LoVo (cell line): ENCODE measurements at regions not wholly inside any gene's neighbourhood (a gene's known extent, or its start where the extent isn't known, plus 50 kb on each side); places are given as distances from the start of the nearest gene placed in this dataset.

ENCODE experiments used
- DNase-seq: peaks from one replicate; pipeline ENCODE4 v3.0.0-alpha.2; 2016; ENCODE audit warnings: low spot score

DNA sequence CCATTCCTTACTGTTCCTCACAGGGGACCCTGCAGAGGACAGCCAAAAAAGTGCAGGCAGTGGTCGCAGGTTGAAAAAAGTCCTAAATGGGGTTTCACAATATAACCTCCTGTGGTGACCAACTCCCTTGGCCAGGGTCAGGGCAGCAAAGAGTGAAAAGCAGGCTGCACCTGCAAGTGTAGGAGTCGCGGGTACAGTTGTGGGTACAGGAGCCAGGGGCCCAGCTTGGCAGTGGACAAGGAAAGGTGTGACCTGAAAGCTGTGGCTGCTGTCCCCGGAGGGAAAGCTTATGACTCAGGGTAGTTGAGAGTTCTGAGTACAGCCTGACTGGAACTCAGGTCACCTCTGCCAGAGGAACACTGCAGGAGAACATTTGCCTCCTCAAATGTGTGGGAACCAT, 1114.1 kb downstream of the ROBO2 start:
- DNase-seq: no peak

DNA sequence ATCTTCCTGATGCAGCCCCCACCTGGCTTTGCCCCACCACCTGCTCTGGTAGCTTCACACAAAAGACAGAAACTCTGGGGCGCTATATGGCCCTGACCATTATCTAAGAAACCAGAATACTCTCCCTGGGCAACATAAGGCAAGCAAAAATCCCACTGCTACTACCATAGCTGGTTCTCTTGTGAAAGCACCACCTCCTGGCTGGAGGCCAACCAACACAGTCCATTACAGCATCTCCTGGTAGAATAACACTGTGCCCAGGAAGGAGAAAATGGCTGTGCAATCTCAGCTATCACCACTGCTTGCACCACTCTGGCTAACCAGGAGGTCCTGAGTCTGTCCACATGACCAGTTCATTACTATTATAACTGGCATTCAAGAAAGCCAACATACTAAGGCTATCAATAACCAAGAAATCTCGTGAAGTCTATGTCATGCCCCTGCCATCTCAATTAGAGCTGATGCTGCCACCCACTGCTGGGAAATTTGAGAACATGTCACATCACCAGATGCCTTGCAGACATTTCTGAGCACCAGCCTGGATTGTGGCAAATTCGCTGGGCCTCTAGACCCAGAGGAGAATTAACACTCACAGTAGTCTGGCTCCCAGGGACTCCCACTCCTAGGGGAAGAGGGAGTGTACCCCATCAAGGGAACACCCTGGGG, 1114.8 kb downstream of the ROBO2 start:
- DNase-seq: no peak

DNA sequence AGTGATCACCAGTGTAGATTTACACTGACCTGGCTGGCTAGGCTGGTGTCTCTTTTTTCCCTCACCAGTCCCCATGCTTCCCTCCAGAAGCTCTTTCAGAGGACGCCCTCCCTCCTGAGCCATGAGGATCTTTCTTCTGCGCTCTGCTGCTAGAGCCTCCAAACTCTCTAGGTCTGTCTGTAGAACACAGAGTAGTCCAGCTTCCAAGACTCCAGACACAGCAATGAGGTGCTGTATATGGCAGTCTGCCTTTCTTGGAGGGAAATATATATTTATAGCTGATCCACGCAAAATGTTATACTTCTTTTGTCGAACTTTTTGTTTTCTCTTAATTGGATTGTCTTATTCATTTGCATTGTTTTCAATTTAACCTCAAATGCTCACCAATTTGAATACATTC, 1121.8 kb downstream of the ROBO2 start:
- DNase-seq: no peak

DNA sequence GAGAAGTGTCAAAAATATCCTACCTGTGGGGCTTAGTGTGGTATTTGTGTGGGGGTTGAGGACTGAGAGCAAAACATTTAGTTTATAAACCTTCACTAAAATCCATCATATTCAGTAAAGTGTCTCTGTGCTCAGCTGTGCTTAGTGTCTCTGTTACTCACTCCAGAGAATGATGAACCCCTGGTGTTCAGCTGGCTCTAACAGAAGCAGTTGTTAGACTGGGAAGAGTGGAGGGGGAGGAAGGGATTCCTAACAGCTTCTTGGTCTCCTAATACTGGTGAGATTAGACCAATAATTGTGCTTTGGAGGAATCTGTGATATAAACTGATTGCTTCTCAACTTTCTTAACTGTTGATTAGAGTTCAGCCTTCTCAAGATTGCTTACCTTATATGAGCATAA, 1123.5 kb downstream of the ROBO2 start:
- DNase-seq: no peak

DNA sequence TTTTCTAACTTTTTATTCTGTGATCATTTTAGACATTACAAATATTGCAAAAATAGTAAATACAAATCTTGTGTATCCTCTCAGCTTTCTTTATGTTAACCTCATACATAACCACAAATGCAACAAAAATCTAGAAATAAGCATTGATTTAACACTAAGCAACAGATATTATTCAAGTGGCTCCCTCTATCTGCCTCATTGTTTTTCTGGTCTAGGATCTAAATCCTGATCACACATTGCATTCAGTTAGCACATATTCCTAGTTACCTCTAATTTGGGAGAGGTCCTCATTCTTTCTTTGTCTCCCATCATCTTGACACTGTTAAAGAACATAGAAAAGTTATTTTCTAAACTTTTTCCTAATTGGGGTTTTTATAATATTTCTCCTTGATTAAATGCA, 1126.0 kb downstream of the ROBO2 start:
- no peak for DNase-seq

DNA sequence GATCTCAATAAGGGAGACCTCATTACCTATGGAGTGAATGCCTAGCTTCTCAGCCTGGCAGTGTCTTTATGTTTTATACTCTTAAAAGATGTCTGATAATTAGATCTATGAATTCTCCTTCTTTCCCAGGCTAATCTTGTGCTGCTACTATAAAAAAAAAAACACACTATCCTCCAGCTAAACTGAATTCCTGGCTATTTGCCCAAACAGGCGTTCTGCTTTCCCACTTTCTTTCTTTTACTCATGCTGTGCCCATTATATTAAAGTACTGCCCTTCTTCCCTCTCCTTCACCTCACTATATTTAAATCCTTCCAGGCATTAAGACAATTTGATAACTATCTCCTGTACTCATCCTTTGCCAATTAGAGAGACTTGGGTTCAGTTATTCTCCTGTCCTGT, 1134.9 kb downstream of the ROBO2 start:
- no peak for DNase-seq

DNA sequence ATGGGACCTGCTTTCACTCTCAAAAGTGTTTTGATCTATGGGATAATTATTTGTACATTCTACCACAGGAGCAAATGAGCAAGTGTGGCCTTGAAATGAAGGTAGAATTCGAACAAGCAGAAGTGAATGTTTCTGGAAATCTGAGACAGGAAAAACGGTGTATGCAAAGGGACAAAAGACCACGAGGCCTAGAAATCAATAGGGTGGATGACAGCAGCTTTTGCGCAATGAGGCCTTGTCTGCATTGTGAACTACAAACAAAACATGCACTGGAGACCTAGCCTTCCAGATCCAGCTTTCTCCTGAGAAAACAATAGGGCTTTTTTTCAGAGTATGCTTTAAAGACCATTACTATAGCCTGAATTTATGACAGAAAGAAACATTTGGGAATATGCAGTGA, 1137.0 kb downstream of the ROBO2 start:
- no peak for DNase-seq

DNA sequence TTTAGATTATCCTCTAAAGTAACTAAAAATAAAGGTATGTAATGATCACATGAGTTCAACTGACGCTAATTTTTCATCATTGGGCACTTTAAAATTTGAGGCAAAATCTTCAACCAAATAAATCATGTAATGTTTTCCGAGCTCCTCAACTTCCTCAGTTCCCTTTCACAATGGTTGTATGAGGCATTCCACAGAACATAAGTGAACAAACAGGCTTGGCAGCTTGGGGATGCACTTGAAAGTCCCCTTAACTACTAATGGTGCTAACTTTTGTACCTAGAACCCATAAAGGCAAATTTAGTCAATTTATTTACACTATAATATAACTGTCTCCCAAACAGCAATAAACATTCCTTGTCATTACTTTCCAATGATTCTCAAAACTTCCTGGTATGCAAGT, 1137.9 kb downstream of the ROBO2 start:
- no peak for DNase-seq

DNA sequence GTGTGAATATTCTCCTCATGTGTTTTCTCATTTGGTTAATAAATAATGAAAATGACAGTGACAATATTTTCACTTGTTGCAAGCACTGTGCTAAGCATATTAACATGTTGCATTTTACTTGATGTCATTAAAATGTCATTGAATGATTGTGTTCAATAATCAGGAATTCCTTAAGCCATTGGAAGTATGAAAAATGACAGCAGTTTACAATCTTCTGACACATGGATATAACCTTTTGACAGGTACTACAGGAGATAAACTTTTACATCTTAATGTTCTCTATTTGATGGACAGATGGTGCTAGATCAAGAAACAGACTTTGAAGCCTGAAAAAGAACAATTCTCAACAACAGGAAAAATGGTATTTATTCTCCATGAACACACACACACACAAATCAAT, 1138.3 kb downstream of the ROBO2 start:
- no peak for DNase-seq

DNA sequence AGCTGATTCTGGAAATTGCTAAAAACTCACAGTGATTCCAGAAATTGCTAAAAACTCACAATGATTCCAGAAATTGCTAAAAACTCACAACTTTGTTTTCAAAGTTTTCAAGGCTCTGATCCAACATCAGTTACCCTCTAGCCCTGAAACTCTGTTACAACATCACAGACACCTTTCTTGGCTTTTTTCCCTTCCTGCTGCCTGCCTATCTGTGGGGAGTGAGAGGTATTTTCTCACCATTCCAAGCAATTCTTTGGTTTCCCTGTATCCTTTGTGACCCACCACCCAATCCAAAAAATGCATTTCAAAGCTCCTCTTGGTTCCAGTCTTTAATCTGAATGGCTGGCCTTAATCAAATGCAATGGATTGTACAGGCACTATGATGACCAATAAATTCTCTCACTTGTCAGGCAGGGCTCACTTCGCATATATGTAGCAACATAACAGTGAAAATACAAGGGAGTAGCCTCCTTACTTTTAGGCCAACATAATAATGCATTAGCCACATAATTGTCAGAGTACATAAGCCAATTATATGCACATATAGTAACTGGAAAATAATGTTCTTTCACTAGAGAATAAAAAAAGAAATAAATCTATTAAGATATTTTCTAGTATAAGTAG, 1139.0 kb downstream of the ROBO2 start:
- DNase-seq: no peak

DNA sequence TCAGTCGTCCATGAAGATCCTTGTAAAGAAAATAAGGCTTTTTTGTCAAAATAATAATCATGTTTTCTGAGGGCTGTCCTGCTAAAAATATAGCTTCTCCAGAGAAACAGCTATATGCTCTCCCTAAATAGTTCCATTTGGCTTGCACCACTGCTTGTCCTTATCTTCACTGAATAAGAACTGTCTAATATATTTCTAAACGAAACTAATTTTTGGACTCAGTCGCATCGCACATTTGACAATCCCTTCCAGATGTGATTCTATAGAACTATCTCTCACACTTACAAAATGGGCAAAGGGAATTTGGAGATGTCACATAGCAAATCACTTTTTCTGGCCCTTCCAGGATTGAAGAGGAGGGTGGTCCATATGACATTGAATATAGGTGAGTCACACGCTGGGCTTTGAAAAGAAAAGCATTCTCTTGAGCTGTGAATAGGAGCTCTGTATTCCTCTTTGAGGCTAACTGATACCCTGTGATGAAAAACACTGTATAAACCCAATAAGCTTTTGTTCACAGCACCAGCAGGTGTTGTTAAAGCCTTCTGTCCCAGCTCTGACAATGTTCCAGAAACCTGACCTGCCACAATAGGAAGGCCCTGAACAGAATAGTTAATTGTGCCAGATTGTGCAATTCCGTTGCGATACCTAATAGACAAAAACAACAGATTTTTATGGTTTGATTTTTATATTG, 1144.2 kb downstream of the ROBO2 start:
- DNase-seq: no peak

DNA sequence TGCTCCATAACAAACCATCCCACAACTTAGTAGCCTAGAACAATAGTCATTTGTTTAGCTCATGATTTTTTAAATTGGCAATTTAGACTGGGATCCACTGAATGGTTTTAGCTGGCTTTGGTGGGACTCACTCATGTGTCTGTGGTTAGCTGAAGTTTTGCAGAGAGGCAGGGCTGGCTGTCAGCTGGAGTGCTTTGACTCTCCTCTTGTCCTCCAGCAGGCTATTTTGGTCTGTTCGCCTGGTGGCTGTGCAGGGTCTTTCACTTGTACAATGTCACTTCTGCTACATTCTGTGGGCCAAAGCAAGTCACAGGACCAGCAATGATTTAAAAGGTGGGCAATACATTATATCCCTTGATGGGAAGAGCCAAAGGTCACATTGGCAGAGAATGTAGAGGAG, 1146.5 kb downstream of the ROBO2 start:
- DNase-seq: no peak

DNA sequence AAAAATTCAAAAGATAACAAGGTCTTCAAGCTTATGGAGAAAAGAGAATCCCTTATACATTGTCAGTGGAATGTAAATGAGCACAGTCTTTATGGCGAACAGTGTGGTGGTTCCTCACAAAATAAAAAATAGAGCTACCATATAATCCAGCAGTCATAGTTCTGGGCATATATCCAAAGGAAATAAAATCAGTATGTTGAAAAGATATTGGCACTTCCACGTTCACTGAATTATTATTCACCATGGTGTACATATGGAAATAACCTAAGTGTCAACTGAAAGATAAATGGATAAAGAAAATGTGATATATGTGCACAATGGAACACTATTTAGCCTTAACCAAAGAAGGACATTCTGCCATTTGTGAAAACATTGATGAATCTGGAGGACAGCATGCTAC, 1161.2 kb downstream of the ROBO2 start:
- DNase-seq: no peak

DNA sequence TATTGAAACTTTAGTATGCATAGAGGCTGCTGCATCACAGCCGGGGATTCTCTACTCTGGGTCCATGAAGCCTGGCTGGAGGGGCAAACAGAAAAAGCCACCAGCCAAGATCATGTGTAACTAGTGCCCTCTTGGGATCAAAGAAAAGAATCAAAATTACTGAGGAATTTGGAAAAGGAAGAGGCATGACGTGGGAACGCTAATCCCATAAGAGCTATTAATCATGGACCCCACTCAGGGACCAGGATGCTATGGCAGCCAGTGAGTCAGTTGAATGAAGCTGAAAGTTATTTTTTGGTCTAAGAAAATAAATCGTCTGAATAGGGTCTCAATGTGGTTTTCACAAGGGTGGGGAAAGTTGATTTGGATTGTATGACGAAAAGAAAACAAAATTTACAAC, 1165.1 kb downstream of the ROBO2 start:
- DNase-seq: no peak

DNA sequence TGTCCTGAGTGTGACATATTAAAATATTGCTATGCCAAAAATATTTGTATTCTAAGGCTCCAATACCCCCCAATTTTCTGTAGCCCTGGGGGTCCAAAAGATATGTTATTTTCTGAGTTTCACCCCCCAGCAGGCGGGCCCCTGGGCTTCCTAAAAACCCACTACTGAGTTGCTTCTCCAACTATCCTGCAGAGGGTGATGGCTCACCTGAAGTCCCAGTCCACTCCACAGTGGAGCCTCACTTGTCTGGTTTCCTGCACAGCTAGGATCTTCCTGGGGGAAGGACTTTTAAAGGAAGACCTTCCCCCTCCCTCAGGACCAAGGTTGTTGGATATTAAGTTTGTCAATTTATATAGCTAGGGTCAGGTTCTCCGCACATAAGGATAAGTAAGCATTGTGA, 1181.4 kb downstream of the ROBO2 start:
- DNase-seq: no peak

DNA sequence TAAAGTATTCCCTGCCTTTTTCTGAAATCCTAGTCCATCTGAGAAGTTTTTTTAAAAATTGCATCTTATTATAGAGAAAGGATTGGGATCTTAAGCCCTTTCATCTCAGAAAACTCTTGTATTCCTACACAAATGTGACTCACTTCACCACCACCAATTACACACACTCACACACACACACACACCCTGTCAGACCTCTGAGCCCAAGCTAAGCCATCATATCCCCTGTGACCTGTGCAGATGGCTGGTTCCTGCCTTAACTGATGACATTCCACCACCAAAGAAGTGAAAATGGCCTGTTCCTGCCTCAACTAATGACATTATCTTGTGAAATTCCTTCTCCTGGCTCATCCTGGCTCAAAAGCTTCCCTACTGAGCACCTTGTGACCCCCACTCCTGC, 1181.9 kb downstream of the ROBO2 start:
- DNase-seq: no peak

DNA sequence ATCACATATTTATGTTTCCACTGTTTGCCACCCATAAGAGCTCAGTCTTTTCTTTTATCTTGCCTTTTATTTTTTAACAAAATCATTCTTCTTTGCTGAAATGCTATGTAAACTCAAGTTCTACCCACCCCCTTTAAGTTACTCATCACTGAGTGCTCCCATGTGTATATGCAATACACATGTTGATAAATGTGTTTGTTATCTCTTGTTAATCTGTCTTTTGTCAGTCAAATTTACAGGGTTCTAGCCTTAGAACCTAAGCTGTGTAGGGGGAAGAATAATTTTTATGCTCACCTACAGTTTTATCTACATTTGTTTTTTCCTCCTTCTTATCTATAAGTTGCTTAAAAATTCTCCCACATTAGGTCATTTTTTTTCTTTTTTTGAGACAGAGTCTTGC, 1195.9 kb downstream of the ROBO2 start:
- no peak for DNase-seq

DNA sequence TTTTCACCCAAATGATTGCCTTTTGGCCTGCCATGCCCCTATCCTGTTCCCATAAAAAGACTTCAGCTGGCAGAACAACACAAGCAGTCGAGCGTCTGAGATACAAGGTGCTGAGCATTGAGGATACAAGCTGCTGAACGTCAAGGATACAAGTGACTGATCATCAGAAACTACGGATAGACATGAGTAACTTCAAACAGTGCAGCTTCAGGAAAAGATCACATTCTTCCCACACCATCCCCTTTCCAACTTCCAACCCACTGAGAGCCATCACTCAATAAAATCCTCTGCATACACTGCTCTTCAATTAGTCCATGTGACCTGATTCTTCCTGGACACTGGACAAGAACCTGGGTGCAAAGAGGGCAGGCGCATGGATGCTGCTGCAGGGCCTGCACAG, 1198.9 kb downstream of the ROBO2 start:
- DNase-seq: no peak

DNA sequence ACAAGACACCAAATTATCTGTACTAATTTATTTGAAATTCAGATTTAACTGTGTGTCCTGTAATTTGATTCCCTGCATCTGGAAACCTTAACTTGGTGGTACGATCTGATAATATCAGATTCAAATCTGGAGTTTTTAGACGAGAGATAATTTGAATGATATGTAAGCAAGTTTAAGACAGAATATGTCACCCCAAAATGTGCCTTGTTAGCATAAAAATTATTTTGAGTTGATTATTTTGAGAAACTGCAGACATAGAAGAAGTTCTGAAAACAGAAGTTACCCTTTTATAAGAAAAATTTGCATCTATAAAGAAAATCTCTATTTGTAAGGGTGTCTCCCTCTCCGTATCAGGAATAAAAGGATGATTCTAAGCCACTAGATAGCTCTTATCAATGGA, 1202.8 kb downstream of the ROBO2 start:
- DNase-seq: no peak

DNA sequence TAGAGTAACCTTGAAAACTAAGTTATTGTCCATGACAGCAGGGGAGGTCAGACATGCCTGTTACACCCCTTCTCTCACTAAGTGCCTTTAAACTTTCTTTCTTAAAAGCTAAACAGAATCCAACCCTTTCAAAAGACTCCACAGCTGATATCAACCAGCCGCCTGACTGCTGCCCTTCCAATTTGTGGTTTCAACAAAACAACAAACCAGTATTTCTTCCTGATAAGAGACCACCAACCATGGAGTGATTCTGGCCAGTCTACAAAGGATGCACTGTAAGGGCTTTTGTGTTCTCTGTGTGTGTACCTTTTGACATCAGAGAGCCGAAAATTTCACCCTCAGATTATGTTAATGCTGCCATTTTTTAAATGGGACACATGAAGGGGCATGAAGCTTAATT, 1204.2 kb downstream of the ROBO2 start:
- DNase-seq: no peak

DNA sequence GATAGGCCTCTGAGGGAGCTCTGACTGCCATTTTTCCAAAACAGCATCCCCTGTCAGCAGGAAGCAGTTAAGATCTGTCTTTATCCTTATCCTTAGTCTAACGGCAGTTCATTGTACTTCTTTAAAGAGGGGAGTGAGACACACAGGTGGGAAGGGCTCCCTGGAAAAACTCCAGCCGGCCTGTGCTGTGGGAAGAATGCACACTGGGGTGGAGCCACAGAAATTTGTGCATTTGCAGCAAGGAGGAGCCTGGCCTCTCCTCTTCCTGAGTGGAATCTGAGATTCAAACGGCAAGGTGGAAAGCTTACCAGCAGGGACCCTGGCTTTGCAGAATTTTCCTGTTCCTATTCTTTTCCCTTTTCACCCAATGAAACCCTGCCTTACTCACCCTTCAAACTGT, 1209.4 kb downstream of the ROBO2 start:
- DNase-seq: no peak

DNA sequence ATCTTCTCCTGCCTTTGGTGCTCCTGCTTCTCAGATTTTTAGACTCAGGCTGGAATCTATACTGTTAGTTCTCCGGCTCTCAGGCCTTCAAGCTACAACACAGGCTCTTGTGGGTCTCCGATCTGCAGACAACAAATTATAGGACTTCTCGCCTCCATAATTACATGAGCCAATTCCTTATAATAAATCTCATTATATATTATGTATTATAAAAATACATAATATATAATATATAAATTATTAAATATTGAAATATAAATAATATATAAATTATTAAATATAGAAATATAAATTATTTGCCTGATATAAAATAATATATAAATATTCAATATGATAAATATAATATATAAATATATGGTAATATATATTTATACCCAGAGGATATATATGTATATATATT, 1214.0 kb downstream of the ROBO2 start:
- no peak for DNase-seq

DNA sequence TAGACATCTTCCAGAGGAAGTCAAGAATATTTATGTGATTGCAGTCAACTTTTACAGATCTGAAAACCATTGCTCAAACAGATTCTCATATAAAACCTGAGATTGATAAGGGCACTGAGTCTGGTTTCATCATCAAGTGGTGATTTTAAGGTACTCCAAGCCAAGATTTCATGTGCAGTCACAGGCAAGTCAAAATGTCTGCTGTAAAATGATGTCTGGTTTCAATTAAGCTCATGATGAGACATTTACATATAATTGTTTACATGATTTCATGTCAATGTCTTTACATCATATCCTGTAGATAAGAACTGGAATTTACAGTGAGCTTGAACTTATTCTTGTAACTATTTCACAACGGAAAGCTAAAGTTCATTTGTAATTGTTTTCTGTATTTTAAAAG, 1215.5 kb downstream of the ROBO2 start:
- DNase-seq: no peak

DNA sequence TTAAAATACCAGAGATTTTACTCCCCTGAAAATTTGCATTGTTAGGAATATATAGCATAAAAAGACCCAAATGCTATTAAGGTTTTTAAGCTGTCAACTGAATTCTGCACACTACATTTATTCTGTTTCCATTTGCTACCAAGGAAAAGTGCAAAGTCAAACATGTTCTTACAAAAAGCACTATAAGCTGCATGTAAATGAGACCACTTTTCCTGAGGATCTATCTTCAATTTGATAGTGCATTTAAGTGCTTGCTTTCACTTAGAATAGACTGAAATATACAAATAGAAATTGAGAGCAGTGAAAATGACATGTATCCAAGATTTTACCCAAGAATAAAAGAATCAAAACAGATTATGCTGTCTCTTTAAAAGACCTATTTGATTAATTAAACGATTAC, 1216.2 kb downstream of the ROBO2 start:
- DNase-seq: no peak
